GM19395 (cell line): ENCODE measurements at regions not wholly inside any gene's neighbourhood (a gene's known extent, or its start where the extent isn't known, plus 50 kb on each side); places are given as distances from the start of the nearest gene placed in this dataset.
"Not testable (repeated sequence)": the region's sequence is repeated elsewhere in the genome, so short reads cannot be mapped to it uniquely, and the experiment has no call there.

Experiments used
- ATAC-seq: cut with Tn5 transposase; IDR thresholded peaks from one replicate; pipeline ENCODE4 v1.9.1; 2021; ENCODE audit warnings: mild to moderate bottlenecking, moderate library complexity; ENCODE audit not compliant: unreplicated experiment

- no peak for ATAC-seq
Observed at GRCh38 chr3:95797081-95797480, 1017.3 kb upstream of the EPHA6 start.

GRCh38 chr3:95798628-95799027, 1015.8 kb upstream of the EPHA6 start:
- ATAC-seq, result no peak

GRCh38 chr3:95810462-95810861, 1003.9 kb upstream of the EPHA6 start:
- no peak for ATAC-seq

DNA sequence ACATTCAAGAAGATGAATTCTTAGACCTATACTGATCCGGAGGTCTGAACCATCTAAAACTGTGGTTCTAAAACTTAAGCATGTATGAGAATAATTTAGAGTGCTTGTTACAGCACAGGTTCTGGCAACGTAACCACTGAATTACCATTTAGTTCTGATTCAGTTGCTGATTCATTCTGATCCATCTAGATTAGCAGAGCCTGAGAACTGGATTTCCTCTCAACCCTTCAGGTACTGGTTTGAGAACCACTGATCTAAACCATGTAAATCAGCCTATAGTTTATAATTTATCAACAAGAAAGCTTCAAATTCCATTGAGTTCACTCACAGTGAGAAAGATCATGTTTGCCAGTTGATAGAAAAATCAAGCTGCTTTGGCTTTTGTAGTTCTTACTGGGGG, 1001.1 kb upstream of the EPHA6 start:
- no peak for ATAC-seq

DNA sequence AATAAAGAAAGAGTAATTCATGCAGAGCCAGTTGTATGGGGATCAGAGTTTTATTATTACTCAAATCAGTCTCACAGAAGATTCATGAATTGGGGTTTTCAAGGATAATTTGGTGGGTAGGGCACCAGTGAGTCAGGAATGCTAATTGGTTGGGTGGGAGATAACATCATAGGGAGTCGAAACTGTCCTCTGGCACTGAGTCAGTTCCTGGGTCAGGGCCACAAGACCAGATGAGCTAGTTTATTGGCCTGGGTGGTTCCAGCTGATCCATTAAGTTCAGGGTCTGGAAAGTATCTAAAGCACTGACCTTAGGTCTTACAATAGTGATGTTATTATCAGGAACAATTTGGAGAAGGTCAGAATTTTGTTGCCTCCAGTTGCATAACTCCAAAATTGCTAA, 998.6 kb upstream of the EPHA6 start:
- ATAC-seq, result no peak

DNA sequence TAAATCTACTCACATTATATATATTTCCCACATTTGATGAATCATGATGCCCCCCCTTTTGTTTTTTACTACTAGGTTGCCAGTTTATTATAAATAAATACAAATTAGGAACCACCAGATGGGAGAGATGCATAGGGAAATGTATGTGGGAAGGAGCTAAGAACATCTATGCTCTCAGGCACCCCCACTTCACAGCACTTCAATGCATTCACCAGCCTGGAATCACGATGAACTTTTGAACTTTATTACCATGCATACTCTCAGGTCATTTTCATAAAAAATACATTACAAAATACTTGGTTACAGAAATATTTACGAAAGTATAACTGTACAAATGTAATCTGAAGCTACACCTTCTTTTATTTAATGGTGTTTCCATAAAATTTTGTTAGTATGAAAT, 988.0 kb upstream of the EPHA6 start:
- no peak for ATAC-seq

DNA sequence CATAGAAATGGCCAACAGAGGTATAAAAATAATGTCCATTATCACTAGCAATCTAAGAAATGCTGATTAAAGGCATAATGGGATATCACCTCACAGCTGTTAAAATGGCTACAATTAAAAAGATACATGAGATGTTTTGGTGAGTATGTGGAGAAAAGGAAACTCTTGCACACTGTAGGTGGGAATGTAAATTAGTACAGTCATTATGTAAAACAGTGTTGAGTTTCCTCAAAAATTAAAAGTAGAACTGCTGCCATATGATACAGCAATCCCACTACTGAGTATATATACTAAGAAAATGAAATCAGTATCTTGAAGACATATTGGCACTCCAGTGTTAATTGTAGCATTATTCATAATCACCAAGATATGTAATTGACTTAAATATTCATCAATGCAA, 982.2 kb upstream of the EPHA6 start:
- no peak for ATAC-seq

GRCh38 chr3:95860628-95861027, 953.8 kb upstream of the EPHA6 start:
- ATAC-seq, result not testable (repeated sequence)

- ATAC-seq, result no peak
Observed at GRCh38 chr3:95883801-95884200, 930.6 kb upstream of the EPHA6 start.

DNA sequence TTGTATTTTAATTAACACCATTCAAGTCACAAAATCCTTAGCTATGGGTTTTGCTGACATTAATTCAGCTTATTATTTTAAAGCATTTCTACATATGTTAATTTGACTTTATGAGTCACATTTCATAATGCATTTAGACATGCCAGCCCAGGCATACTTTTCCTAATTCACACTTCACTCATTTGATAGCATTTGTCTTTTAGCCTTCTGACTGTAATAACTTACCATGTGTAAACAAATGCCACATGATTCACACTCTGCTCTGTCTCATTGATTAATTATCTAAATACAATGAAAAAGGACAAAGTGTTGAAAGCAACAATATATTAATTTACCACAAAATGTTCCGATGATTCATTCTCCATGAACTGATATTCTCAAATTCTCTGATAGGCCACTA, 927.8 kb upstream of the EPHA6 start:
- no peak for ATAC-seq

GRCh38 chr3:95887114-95887513, 927.3 kb upstream of the EPHA6 start:
- no peak for ATAC-seq

DNA sequence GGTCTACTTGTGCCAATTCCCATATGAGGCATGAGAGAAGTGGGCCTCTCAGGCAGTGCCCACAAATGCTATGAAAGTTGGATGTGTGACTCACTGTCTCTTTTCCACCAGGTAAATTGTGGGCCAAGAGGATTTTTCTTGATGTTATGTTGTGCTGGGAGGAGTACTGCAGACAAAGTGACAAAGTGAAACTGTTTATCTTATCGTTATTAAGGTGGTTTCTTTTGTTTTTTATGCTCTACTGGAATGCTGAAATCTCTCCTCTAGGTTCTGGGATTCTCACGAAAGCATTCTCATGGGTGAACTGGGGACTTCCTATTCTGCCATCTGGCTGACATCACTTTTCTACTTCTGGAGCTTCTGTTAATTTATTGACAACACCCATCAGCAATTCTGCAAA, 919.6 kb upstream of the EPHA6 start:
- no peak for ATAC-seq

GRCh38 chr3:95899494-95899893, 914.9 kb upstream of the EPHA6 start:
- ATAC-seq, result no peak

DNA sequence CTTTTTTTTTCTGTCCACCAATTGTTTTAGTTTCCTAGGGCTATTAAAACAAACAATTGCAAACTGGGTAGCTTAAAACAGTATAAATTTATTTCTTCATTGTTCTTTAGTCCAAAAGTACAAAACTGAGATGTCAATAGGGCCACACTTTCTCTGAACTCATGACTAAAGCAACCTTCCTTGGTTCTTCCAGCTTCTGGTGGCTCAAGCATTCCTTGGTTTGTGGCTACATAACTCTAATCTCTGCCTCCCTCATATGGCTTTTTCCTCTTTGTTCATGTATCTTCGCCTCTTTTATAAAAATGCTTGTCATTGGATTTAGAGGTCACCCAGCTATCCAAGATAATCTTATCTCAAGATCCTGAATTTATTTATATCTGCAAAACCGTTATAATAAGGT, 914.5 kb upstream of the EPHA6 start:
- ATAC-seq, result no peak

DNA sequence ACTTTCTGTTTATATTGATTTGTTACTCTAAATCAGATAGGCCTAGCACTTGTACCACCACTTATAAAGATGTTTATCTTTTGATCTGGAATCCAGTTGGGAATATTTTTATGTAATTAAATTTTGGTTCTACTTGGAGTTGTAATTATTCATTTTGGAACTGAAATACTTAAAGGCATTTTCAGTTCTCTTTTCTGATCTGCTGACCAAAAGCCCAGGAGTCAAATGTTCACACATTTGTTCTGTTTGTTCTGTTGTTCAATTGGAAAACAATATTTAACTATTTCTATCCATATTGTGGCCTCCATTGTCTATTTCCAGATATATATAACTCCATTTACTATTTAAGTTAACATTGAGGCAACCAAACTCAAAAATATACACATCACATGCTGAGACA, 912.4 kb upstream of the EPHA6 start:
- ATAC-seq, result no peak

DNA sequence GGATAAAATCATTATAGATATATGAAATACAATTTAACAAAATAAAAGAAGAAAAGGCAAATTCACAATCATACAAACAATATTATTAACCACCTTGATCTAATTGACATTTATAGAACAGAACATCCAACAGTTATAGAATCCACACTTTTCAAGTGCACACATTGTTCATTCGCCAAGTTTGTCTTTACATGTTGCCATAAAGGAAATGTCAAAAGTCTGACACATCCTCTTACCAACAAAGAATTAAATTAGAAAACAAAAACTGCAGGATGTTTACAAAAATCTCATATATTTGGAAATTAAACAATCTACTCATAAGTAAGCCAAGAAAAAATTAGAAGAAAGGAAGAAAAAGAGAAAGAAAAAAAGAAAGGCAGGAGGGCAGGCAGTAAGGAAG, 909.2 kb upstream of the EPHA6 start:
- no peak for ATAC-seq

DNA sequence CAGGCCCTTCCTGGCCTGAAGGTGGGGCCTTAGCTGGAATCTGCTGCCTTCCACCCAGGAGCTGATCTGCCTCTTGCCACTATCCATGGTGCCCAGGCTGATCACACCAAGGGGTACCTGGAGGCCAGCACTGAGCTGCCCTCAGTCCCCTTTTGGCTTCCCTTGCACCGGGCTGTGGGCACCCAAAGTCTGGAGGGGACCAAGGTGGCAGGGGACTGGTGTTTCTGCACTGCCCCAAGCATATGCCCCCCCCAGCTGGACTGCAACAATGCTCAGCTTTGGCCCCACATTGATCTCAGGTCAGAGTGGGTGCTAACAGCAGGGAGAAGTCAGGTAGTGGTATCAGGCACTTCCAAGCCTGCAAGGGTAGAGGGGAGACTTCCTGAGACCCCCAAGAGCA, 902.6 kb upstream of the EPHA6 start:
- ATAC-seq, result no peak

DNA sequence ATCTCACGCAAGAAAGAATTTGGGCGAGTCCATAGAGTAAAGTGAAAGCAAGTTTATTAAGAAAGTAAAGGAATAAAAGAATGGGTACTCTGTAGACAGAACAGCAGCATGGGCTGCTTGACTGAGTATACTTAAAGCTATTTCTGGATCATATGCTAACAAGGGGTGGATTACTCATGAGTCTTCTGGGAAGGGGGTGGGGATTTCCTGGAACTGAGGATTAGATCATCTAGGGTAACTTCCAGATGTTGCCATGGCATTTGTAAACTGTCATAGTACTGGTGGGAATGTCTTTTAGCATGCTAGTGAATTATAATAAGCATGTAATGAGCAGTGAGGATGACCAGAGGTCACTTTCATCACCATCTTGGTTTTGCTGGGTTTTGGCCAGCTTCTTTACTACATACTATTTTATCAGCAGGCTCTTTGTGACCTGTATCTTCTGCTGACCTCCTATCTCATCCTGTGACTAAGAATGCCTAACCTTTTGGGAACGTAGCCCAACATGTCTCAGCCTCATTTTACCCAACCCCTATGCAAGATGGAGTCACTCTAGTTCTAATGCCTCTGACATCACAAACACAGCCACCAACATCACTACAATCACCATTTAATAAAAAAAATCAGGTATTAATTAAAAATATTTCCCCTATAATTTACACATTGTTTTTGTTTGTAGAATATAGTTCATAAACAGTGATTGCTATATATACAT, 890.7 kb upstream of the EPHA6 start:
- no peak for ATAC-seq

GRCh38 chr3:95926904-95927501, 887.4 kb upstream of the EPHA6 start:
- no peak for ATAC-seq

GRCh38 chr3:95934181-95934580, 880.2 kb upstream of the EPHA6 start:
- no peak for ATAC-seq

DNA sequence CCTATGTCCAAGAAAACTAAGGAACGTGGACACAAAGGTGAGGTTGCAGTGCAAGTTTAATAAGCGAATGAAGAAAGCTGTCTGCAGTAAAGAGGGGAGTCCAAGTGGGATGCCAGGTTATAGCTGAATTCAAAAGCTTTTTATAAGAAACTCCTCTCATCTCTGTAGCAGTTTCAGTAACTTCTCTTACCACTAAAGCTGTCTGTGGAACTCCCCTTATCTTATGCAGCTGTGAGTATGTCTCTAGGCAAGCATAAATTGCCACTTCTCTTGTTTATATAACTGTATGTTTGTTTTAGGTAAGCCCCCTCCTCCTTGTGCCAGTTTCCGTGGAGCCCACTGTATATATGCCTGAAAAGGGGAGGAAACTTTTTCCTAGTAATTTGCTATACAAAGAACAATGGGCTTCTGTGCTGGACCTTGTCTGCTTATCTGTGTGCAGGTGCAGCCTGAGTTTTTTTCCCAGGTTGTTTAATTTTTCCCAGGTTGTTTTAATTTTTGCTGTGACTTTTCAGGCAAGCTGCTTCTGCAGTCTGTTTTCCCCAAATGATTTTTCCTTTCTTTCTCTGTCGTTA, 875.1 kb upstream of the EPHA6 start:
- ATAC-seq, result no peak

DNA sequence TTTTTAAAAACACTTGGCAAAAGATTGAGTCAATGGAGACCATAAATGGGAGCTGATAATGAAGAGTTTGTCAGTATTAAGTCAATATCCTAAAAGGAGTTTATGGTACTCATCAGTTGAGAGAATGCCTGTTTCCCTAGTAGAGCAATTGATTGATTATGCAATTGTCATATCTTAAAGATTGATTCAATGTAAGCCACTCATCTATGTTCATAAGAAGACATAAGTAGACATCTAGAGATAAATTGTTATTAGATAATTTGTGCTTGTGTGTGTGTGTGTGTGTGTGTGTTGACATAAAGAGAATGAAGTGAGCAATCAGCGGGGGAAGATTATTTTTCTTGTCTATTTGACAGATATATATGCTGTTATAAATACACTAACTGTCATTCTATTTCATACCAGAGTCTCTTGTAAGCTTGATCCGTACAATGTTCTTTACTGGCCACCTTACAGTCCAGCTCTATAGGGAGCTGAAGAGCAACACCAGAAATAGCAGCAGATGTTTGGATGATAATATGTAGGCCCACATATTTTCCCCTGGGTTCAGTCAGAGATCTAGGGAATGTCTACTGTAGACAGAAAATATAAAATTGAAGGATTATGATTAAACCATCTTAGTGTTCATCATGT, 848.6 kb upstream of the EPHA6 start:
- no peak for ATAC-seq
